GM23338 (cell line): ENCODE measurements at regions not wholly inside any gene's neighbourhood (a gene's known extent, or its start where the extent isn't known, plus 50 kb on each side); places are given as distances from the start of the nearest gene placed in this dataset.

Experiments
- EZH2 ChIP-seq: fragments of 200-600 bp; sonication (generic); IDR thresholded peaks from one replicate; pipeline ENCODE4 v1.8.0; 2017; ENCODE audit warnings: antibody characterized with exemption, mild to moderate bottlenecking, low read depth; ENCODE audit not compliant: unreplicated experiment
- TF ChIP-seq, protein P1 (sequence below), 2 experiments: fragments of 200-600 bp in 1 of 2; sonication (generic) in 1 of 2; conservative IDR thresholded peaks; 2 replicates each; pipeline versions ENCODE4 v1.5.1 to v1.6.1; 2016 to 2017; ENCODE audit warnings: antibody characterized with exemption in 2 of 2, low read depth in 2 of 2, mild to moderate bottlenecking in 2 of 2, moderate library complexity in 1 of 2

DNA sequence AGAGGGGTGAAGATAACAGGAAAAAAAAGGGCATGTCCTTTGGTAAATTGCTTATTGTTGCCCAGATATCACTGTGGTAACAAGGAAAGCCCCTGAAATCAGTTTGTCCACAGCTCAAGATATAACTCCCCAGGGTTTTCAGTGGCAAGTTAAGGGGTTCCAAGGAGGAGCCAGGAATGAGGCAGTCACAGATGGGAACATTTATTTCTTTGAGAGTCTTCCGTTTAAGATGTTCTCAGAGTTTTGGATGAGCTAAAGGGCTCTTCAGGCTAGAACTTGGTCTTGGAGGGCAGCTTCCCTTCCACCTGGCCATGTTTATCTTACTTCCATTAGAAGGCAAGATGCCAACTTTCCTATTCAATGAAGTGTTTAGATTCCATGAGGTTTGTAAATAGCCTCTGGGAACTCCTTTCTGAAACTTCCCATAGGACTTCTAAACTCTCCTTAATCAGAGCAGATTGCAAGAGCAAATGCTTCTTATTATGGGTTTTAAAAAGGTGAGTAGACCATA is 277.6 kb upstream of the TNC start:
- TF ChIP-seq, protein P1, sequence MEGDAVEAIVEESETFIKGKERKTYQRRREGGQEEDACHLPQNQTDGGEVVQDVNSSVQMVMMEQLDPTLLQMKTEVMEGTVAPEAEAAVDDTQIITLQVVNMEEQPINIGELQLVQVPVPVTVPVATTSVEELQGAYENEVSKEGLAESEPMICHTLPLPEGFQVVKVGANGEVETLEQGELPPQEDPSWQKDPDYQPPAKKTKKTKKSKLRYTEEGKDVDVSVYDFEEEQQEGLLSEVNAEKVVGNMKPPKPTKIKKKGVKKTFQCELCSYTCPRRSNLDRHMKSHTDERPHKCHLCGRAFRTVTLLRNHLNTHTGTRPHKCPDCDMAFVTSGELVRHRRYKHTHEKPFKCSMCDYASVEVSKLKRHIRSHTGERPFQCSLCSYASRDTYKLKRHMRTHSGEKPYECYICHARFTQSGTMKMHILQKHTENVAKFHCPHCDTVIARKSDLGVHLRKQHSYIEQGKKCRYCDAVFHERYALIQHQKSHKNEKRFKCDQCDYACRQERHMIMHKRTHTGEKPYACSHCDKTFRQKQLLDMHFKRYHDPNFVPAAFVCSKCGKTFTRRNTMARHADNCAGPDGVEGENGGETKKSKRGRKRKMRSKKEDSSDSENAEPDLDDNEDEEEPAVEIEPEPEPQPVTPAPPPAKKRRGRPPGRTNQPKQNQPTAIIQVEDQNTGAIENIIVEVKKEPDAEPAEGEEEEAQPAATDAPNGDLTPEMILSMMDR (conservative IDR thresholded peaks at IDR 0.05; ENCODE audit: low read depth in 2 of 2) = no peak
- no peak for TF ChIP-seq EZH2
